Adrenal gland (tissue), 9 donors: ENCODE measurements at regions not wholly inside any gene's neighbourhood (a gene's known extent, or its start where the extent isn't known, plus 50 kb on each side); places are given as distances from the start of the nearest gene placed in this dataset.
"Not testable (repeated sequence)": the region's sequence is repeated elsewhere in the genome, so short reads cannot be mapped to it uniquely, and the experiment has no call there.

Experiments
- DNase-seq, 7 donors: peaks; one replicate each; pipeline ENCODE4 v3.0.0-alpha.2; 2019 to 2020
- H3K27ac ChIP-seq, 5 donors: fragments of 200-600 bp; sonication (generic) in 4 of 5; 1 replicate in 3 of 5; 2 replicates in 2 of 5; pipeline versions ENCODE4 v1.5.1 to v1.8.0; 2016 to 2020; ENCODE audit warnings: mild to moderate bottlenecking in 1 of 5
- H3K27me3 ChIP-seq: fragments of 200-600 bp; 2 replicates; pipeline ENCODE4 v1.8.0; 2021
- H3K36me3 ChIP-seq, 2 donors: fragments of 200-600 bp; replicated peaks in 1 of 2; 1 replicate in 1 of 2; 2 replicates in 1 of 2; pipeline versions ENCODE4 v1.5.1 to v1.8.0; 2018 to 2022
- H3K4me1 ChIP-seq, 2 donors: fragments of 200-600 bp; replicated peaks in 1 of 2; 1 replicate in 1 of 2; 2 replicates in 1 of 2; pipeline versions ENCODE4 v1.5.1 to v1.8.0; 2018 to 2021
- H3K4me3 ChIP-seq, 4 donors: fragments of 200-600 bp; sonication (generic) in 3 of 4; one replicate each; pipeline ENCODE4 v1.5.1; 2016 to 2018
- H3K9me3 ChIP-seq, 3 donors: fragments of 200-600 bp; sonication (generic) in 1 of 3; replicated peaks in 1 of 3; 1 replicate in 2 of 3; 2 replicates in 1 of 3; pipeline versions ENCODE4 v1.5.1 to v1.8.0; 2016 to 2021
- WGBS, 4 donors: extraction: QIAGEN DNeasy Blood & Tissue Kit in 2 of 4; methylation state at CpG; one replicate each; pipeline versions ENCODE4 v1.1.5 to v1.1.7; 2013 to 2017; 5-methylcytosine and 5-hydroxymethylcytosine counted together
- intact Hi-C, 2 donors: fragments of 100-400 bp; cut with DNase I; formaldehyde crosslinking; loops; one replicate each; pipeline versions ENCODE4 v1.14.1 to v1.15.0; 2022 to 2023
- donor health status: healthy with polysubstance abuse.
- donor health status: Bipolar disorder and iron deficiency.
- donor health status: DM: yes; HTN: yes; CAD: no.
- donor health status: DM: no; HTN: no; CAD: no.
- donor health status: DM: no; HTN: no; CAD: no.

DNA sequence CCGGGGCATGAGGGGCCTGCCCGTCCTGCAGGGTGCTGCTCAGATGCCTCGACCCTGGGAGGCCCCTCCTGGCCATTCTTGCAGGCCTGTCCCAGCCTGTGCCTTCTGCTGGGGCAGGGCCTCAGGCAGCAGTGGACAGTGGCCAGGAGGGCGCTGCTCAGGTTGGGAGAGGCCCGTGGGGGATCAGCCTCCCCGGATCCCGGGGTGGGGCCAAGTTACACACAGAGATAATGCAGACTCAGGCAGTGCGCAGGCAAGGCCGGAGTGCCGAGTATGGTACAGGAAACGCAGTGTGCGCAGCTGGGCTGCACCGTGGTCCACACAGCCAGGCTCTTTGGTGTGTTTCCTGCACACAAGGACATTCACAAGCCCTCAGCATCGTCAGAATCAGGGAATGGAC lies 147.6 kb downstream of the LAT start:
- H3K4me3 ChIP-seq, intact Hi-C loops, H3K27me3 ChIP-seq, H3K27ac ChIP-seq, H3K36me3 ChIP-seq, H3K4me1 ChIP-seq, H3K9me3 ChIP-seq: not testable (repeated sequence)
- WGBS, 4 donors, result 88 to 100% (median 91%) methylated on average over 2 to 14 of the region's 14 CpGs
- peak in 1 of 7 donors; percentile 5 for DNase-seq

DNA sequence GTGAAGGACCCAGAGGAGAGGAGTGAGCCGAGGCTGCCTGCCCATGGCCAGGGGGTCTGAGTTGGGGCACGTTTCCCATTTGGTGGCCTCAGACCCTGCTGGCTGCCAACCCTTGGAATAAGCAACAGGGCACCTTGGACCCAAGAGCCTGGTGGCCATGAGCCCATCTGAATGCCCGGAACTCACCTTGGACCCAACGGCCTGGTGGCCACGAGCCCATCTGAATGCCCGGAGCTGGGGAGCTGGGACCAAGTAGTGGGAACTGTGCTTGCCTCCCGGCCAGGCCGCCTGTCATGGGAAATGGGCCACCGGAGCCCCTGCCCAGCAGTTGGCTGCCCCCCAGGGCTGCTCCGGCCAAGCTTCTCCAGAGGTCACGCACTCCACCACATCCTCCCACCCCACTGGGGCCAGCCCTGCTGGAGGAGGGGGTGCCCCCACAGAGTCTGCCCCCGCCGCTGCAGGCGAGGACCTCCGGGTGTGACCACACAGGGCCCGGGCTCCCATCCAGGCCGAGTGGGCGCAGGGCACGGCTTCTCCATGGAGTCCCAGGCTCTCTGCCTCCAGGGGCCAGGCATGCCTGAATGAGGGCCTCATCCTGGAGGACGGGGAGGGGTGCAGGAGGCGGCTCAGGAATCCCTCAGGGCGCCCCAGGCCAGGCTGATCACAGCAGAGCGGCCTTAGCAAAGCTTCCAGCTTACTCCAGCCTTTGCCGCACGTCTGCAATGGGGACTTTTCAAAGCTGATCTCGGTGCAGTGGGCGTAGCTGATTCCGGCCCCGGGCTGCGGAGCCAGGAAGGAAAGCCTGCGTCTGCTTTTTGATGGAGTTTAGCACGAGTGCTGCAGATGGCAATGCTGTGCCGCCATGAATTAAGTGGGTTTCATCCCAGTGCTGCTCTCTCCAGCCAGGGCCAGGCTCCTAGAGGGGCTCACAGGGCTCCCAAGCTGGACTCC lies 146.3 kb downstream of the LAT start:
- intact Hi-C loops, H3K4me3 ChIP-seq, H3K36me3 ChIP-seq, H3K27me3 ChIP-seq, H3K4me1 ChIP-seq, H3K9me3 ChIP-seq: not testable (repeated sequence)
- peak in 1 of 7 donors; percentile 20 for DNase-seq
- WGBS, 4 donors, result 59 to 76% (median 66%) methylated on average over 4 to 31 of the region's 33 CpGs
- peak overlapping the region in 1 of 5 donors; percentile 52 for H3K27ac ChIP-seq

DNA sequence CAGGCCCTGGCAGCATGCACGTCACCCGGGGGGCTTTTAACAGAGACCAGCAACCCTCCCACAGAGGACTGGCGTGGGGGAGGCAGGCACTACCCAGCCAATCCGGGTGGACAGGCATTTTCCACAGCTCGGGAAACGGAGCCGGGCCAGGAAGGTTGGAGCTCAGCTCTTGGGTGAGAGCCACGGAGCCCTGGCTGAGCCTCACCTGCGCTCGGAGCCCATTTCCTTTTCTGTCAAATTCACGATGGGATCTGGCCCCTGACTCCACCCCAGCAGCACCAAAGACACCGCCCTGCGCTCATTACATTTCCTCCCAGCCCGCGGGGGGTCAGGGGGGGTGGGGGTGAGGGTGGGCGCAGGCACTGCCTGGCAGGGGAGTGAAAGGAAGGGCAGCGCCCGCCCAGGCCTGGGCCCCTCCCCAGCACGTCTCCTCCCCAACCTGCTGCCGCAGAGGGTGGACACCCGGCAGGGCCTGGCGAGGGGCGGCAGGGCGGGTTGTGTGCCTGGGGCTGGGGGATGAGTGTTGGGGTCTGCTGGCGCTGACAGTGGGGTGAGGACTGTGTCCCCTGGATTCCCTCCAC lies 145.4 kb downstream of the LAT start:
- H3K9me3 ChIP-seq, H3K27me3 ChIP-seq, intact Hi-C loops, H3K4me3 ChIP-seq, H3K36me3 ChIP-seq, H3K4me1 ChIP-seq: not testable (repeated sequence)
- WGBS, 4 donors, result 82 to 92% (median 86%) methylated on average over 9 to 25 of the region's 25 CpGs
- DNase-seq, result peak in 1 of 7 donors; percentile 9
- H3K27ac ChIP-seq, result peak overlapping the region in 1 of 5 donors; percentile 44

DNA sequence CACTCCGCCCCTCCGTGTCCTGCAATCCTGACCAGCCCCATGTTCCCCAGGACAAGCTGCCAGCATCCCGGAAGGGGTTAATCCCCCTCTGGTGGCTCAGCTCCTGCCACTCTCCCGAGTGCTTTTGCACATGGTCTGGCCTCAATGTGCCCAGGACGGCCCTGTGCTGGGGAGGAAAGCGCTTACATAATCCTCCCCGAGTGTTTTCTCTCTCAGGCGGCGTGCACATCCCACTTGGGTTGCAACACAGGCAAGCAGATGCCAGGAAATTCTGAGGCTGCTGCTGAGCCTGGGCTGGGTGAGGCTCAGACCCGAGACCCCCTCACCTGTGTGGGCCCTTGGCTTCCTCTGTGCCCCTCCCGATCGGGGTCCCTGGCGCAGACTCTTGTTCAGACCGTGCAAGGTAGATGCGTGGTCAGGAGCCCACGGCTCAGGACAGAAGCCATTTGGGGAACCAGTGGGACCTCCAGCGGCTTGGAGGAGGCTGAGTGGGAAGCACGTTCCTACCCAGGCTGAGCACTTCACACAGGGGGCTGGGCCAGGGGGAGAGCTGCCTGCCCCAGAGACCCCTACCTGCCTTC lies 144.7 kb downstream of the LAT start:
- H3K4me1 ChIP-seq, H3K9me3 ChIP-seq, H3K4me3 ChIP-seq, intact Hi-C loops, H3K27me3 ChIP-seq, H3K36me3 ChIP-seq: not testable (repeated sequence)
- peak in 1 of 7 donors; percentile 44 for DNase-seq
- 39 to 65% (median 58%) methylated on average over 6 to 18 of the region's 18 CpGs for WGBS, 4 donors
- peak overlapping the region in 1 of 5 donors; percentile 44 for H3K27ac ChIP-seq

GRCh38 chr16:29128732-29129457 lies 144.0 kb downstream of the LAT start:
- DNase-seq, H3K4me1 ChIP-seq, H3K9me3 ChIP-seq, H3K27me3 ChIP-seq, intact Hi-C loops, H3K36me3 ChIP-seq, H3K27ac ChIP-seq, H3K4me3 ChIP-seq: not testable (repeated sequence)
- 72 to 86% (median 79%) methylated on average over 4 to 20 of the region's 20 CpGs for WGBS, 4 donors

GRCh38 chr16:29127806-29128420 lies 143.1 kb downstream of the LAT start:
- 82 to 89% (median 87%) methylated on average over 14 to 29 of the region's 29 CpGs for WGBS, 4 donors
- H3K9me3 ChIP-seq, intact Hi-C loops, H3K36me3 ChIP-seq, H3K4me3 ChIP-seq, H3K27ac ChIP-seq, H3K4me1 ChIP-seq, H3K27me3 ChIP-seq: not testable (repeated sequence)
- peak in 1 of 7 donors; percentile 46 for DNase-seq
